DND-41 (cell line): ENCODE measurements at regions not wholly inside any gene's neighbourhood (a gene's known extent, or its start where the extent isn't known, plus 50 kb on each side); places are given as distances from the start of the nearest gene placed in this dataset.

Experiments
- EZH2 ChIP-seq: IDR thresholded peaks from 3 replicates; pipeline ENCODE4 v1.6.1; 2012; ENCODE audit warnings: borderline replicate concordance, low read depth, mild to moderate bottlenecking, moderate library complexity, low read length, inconsistent platforms; ENCODE audit not compliant: severe bottlenecking
- TF ChIP-seq, protein P1 (sequence below): IDR thresholded peaks from 2 replicates; pipeline ENCODE4 v1.5.1; 2012; ENCODE audit warnings: borderline replicate concordance, low read length, moderate library complexity, mild to moderate bottlenecking; ENCODE audit not compliant: poor library complexity, severe bottlenecking; ENCODE audit errors: extremely low read depth

DNA sequence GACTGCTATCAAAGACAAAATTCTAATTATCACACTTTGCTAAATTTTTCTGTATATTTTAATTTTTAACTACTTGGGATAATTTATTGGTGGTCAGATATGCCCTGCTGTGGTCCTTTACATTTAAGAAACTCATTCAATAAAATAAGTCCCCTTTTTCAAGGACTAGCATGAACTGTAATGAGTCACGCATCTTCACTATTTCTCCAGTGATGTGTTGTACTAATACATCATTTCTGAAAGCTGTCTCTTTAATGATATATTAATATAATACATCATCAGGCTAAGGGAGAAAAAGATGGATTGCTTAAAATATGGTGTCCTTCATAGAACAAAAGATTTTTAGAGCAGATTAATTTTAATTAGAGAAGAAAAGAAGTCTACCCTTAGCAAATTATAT is 901.4 kb downstream of the DIPK2A start:
- TF ChIP-seq, protein P1, sequence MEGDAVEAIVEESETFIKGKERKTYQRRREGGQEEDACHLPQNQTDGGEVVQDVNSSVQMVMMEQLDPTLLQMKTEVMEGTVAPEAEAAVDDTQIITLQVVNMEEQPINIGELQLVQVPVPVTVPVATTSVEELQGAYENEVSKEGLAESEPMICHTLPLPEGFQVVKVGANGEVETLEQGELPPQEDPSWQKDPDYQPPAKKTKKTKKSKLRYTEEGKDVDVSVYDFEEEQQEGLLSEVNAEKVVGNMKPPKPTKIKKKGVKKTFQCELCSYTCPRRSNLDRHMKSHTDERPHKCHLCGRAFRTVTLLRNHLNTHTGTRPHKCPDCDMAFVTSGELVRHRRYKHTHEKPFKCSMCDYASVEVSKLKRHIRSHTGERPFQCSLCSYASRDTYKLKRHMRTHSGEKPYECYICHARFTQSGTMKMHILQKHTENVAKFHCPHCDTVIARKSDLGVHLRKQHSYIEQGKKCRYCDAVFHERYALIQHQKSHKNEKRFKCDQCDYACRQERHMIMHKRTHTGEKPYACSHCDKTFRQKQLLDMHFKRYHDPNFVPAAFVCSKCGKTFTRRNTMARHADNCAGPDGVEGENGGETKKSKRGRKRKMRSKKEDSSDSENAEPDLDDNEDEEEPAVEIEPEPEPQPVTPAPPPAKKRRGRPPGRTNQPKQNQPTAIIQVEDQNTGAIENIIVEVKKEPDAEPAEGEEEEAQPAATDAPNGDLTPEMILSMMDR = no peak
- TF ChIP-seq EZH2 = no peak
